ENCODE measurements at regions not wholly inside any gene's neighbourhood (a gene's known extent, or its start where the extent isn't known, plus 50 kb on each side); places are given as distances from the start of the nearest gene placed in this dataset.

GRCh38 chr3:21140785-21141184 is 610.2 kb downstream of the ZNF385D start:
- DNase-seq (ENCODE audit: low read depth) = no peak

- DNase-seq (ENCODE audit: low read depth) = no peak
Measured at GRCh38 chr3:21138085-21138484, 612.9 kb downstream of the ZNF385D start.

- DNase-seq (ENCODE audit: low read depth) = no peak
Measured at GRCh38 chr3:21132896-21133295, 618.1 kb downstream of the ZNF385D start.

GRCh38 chr3:21120826-21121225 is 630.2 kb downstream of the ZNF385D start:
- no peak for DNase-seq (ENCODE audit: low read depth)

- no peak for DNase-seq (ENCODE audit: low read depth)
Measured at GRCh38 chr3:21117370-21117769, 633.6 kb downstream of the ZNF385D start.

- DNase-seq (ENCODE audit: low read depth) = no peak
Measured at GRCh38 chr3:21109056-21109455, 642.0 kb downstream of the ZNF385D start.

GRCh38 chr3:21105784-21106183 is 645.2 kb downstream of the ZNF385D start:
- DNase-seq (ENCODE audit: low read depth) = no peak

GRCh38 chr3:21100656-21101359 is 650.2 kb downstream of the ZNF385D start:
- no peak for DNase-seq (ENCODE audit: low read depth)

- DNase-seq (ENCODE audit: low read depth) = no peak
Measured at GRCh38 chr3:21094686-21095085, 656.3 kb downstream of the ZNF385D start.

GRCh38 chr3:21073561-21073960 is 677.4 kb downstream of the ZNF385D start:
- no peak for DNase-seq (ENCODE audit: low read depth)

GRCh38 chr3:21067031-21067813 is 683.8 kb downstream of the ZNF385D start:
- peak; percentile 64 for DNase-seq (ENCODE audit: low read depth)

GRCh38 chr3:21062831-21063294 is 688.1 kb downstream of the ZNF385D start:
- no peak for DNase-seq (ENCODE audit: low read depth)

GRCh38 chr3:21059404-21059803 is 691.6 kb downstream of the ZNF385D start:
- no peak for DNase-seq (ENCODE audit: low read depth)

GRCh38 chr3:21056293-21056692 is 694.7 kb downstream of the ZNF385D start:
- DNase-seq (ENCODE audit: low read depth) = no peak

GRCh38 chr3:21055015-21055414 is 696.0 kb downstream of the ZNF385D start:
- DNase-seq (ENCODE audit: low read depth) = no peak

- DNase-seq (ENCODE audit: low read depth) = no peak
Measured at GRCh38 chr3:21054064-21054463, 696.9 kb downstream of the ZNF385D start.

GRCh38 chr3:21049334-21050062 is 701.5 kb downstream of the ZNF385D start:
- no peak for DNase-seq (ENCODE audit: low read depth)

- no peak for DNase-seq (ENCODE audit: low read depth)
Measured at GRCh38 chr3:21043139-21043538, 707.9 kb downstream of the ZNF385D start.

GRCh38 chr3:21042184-21042583 is 708.8 kb downstream of the ZNF385D start:
- DNase-seq (ENCODE audit: low read depth) = no peak

GRCh38 chr3:21041621-21042020 is 709.4 kb downstream of the ZNF385D start:
- peak; percentile 25 for DNase-seq (ENCODE audit: low read depth)

- DNase-seq (ENCODE audit: low read depth) = no peak
Measured at GRCh38 chr3:21036888-21037287, 714.1 kb downstream of the ZNF385D start.

GRCh38 chr3:21028412-21028811 is 722.6 kb downstream of the ZNF385D start:
- no peak for DNase-seq (ENCODE audit: low read depth)

GRCh38 chr3:21024563-21024962 is 726.4 kb downstream of the ZNF385D start:
- no peak for DNase-seq (ENCODE audit: low read depth)
